ENCODE measurements at regions not wholly inside any gene's neighbourhood (a gene's known extent, or its start where the extent isn't known, plus 50 kb on each side); places are given as distances from the start of the nearest gene placed in this dataset.

GRCh38 chr11:116207421-116208141 lies 565.2 kb downstream of the BUD13 start:
- no TSS peak for BruUV-seq (replicated peaks)
- Histone ChIP-seq H3K4me3 (ENCODE audit: low read depth, low read length) (no peak overlapping the region), H3K4me1 (no peaks in the 10 kb centered on the region), H3K36me3 (ENCODE audit: control insufficient read depth, insufficient read depth, low read length) (no peaks in the 10 kb centered on the region), H3K9me3 (no peaks in the 10 kb centered on the region), H3K27me3 (replicated peaks; ENCODE audit: control insufficient read depth, insufficient read depth, low read length) (no peaks in the 10 kb centered on the region)
- no peaks in the 10 kb centered on the region for H3K9me3 Mint-ChIP-seq (ENCODE audit: unreplicated experiment)
- no peaks in the 10 kb centered on the region for H3K27me3 Mint-ChIP-seq (ENCODE audit: insufficient read depth, unreplicated experiment)
- intact Hi-C loops (cut with micrococcal nuclease; ENCODE audit: unreplicated experiment), result no loop called here
- CTCF ChIA-PET, result interaction anchor here (0.6 to 1.6 kb wide), 6 partner anchors 10 to 233 kb away, joined by 3 to 6 read pairs (median 4); no protein-coding TSS in a partner anchor
- H3K4me3 Mint-ChIP-seq (ENCODE audit: unreplicated experiment), result no peak overlapping the region
- POLR2A ChIA-PET, result no interaction called here
- peaks cover 17% of the 10 kb centered on the region for H3K4me1 Mint-ChIP-seq (ENCODE audit: low read depth, unreplicated experiment)
- H3K27ac Mint-ChIP-seq (ENCODE audit: unreplicated experiment), result no peak overlapping the region
- H3K36me3 Mint-ChIP-seq (ENCODE audit: insufficient read depth, unreplicated experiment), result no peaks in the 10 kb centered on the region
- DNase-seq, result peak in 1 of 2 experiments; percentile 28
- TF ChIP-seq CTCF (IDR thresholded peaks at IDR 0.05; ENCODE audit: insufficient read depth in 1 of 2, low read depth in 1 of 2, low read length in 1 of 2, severe bottlenecking in 1 of 2, unreplicated experiment in 1 of 2), result no peak

- TF ChIP-seq CTCF (IDR thresholded peaks at IDR 0.05; ENCODE audit: insufficient read depth in 1 of 2, low read depth in 1 of 2, low read length in 1 of 2, severe bottlenecking in 1 of 2, unreplicated experiment in 1 of 2), result no peak
- POLR2A ChIA-PET, result no interaction called here
- Mint-ChIP-seq H3K4me3 (ENCODE audit: unreplicated experiment) (no peak overlapping the region), H3K36me3 (ENCODE audit: insufficient read depth, unreplicated experiment) (no peaks in the 10 kb centered on the region), H3K27me3 (ENCODE audit: insufficient read depth, unreplicated experiment) (no peaks in the 10 kb centered on the region), H3K27ac (ENCODE audit: unreplicated experiment) (no peak overlapping the region), H3K4me1 (ENCODE audit: low read depth, unreplicated experiment) (peaks cover 17% of the 10 kb centered on the region), H3K9me3 (ENCODE audit: unreplicated experiment) (no peaks in the 10 kb centered on the region)
- no peaks in the 10 kb centered on the region for H3K9me3 ChIP-seq
- CTCF ChIA-PET, result interaction anchor here (0.9 to 1.6 kb wide), 5 partner anchors 8 to 37 kb away, joined by 3 to 6 read pairs (median 3); no protein-coding TSS in a partner anchor
- BruUV-seq (replicated peaks), result no TSS peak
- no peak overlapping the region for H3K4me3 ChIP-seq (ENCODE audit: low read depth, low read length)
- DNase-seq, result peak in 1 of 2 experiments; percentile 16
- no peaks in the 10 kb centered on the region for H3K36me3 ChIP-seq (ENCODE audit: control insufficient read depth, insufficient read depth, low read length)
- H3K27me3 ChIP-seq (replicated peaks; ENCODE audit: control insufficient read depth, insufficient read depth, low read length), result no peaks in the 10 kb centered on the region
- intact Hi-C loops (cut with micrococcal nuclease; ENCODE audit: unreplicated experiment), result no loop called here
- no peaks in the 10 kb centered on the region for H3K4me1 ChIP-seq
These were observed 565.8 kb downstream of the BUD13 start for GRCh38 chr11:116207019-116207418.

- TF ChIP-seq CTCF (IDR thresholded peaks at IDR 0.05; ENCODE audit: insufficient read depth in 1 of 2, low read depth in 1 of 2, low read length in 1 of 2, severe bottlenecking in 1 of 2, unreplicated experiment in 1 of 2), result no peak
- BruUV-seq (replicated peaks), result no TSS peak
- no peaks in the 10 kb centered on the region for H3K27me3 ChIP-seq (replicated peaks; ENCODE audit: control insufficient read depth, insufficient read depth, low read length)
- no peaks in the 10 kb centered on the region for H3K9me3 ChIP-seq
- no peaks in the 10 kb centered on the region for H3K4me1 ChIP-seq
- intact Hi-C loops (cut with micrococcal nuclease; ENCODE audit: unreplicated experiment), result no loop called here
- H3K36me3 ChIP-seq (ENCODE audit: control insufficient read depth, insufficient read depth, low read length), result no peaks in the 10 kb centered on the region
- H3K4me3 ChIP-seq (ENCODE audit: low read depth, low read length), result no peak overlapping the region
- Mint-ChIP-seq H3K4me3 (ENCODE audit: unreplicated experiment) (no peak overlapping the region), H3K27ac (ENCODE audit: unreplicated experiment) (no peak overlapping the region), H3K9me3 (ENCODE audit: unreplicated experiment) (no peaks in the 10 kb centered on the region), H3K36me3 (ENCODE audit: insufficient read depth, unreplicated experiment) (no peaks in the 10 kb centered on the region), H3K4me1 (ENCODE audit: low read depth, unreplicated experiment) (peaks cover 14% of the 10 kb centered on the region), H3K27me3 (ENCODE audit: insufficient read depth, unreplicated experiment) (no peaks in the 10 kb centered on the region)
- peak in 1 of 2 experiments; percentile 24 for DNase-seq
- CTCF ChIA-PET, result no interaction called here
- POLR2A ChIA-PET, result no interaction called here
These were observed 569.9 kb downstream of the BUD13 start for GRCh38 chr11:116202922-116203321.

Data from Caco-2 (cell line).